WERI-Rb-1 (cell line): ENCODE measurements at regions not wholly inside any gene's neighbourhood (a gene's known extent, or its start where the extent isn't known, plus 50 kb on each side); places are given as distances from the start of the nearest gene placed in this dataset.

Source experiments
- DNase-seq: peaks from one replicate; pipeline ENCODE4 v3.0.0-alpha.2; 2020
- H3K27ac ChIP-seq: fragments of 250-450 bp; sonication (Bioruptor Pico); 2 replicates; pipeline ENCODE4 v1.5.1; 2020; ENCODE audit warnings: mild to moderate bottlenecking, moderate library complexity
- H3K27me3 ChIP-seq: fragments of 250-450 bp; sonication (Bioruptor Pico); 2 replicates; pipeline ENCODE4 v1.5.1; 2021; ENCODE audit warnings: mild to moderate bottlenecking, low read depth, moderate library complexity; ENCODE audit not compliant: insufficient read depth, severe bottlenecking
- H3K36me3 ChIP-seq: fragments of 250-450 bp; sonication (Bioruptor Pico); 2 replicates; pipeline ENCODE4 v1.5.1; 2020; ENCODE audit warnings: mild to moderate bottlenecking, moderate library complexity
- H3K4me3 ChIP-seq: 2 replicates; pipeline ENCODE4 v1.5.1; 2011; ENCODE audit warnings: low read depth, mild to moderate bottlenecking, control low read depth, low read length
- H3K9me3 ChIP-seq: fragments of 250-450 bp; sonication (Bioruptor Pico); 2 replicates; pipeline ENCODE4 v1.5.1; 2021; ENCODE audit warnings: mild to moderate bottlenecking, moderate library complexity; ENCODE audit not compliant: severe bottlenecking
- TF ChIP-seq, protein P1 (sequence below): IDR thresholded peaks from 2 replicates; pipeline ENCODE4 v1.5.1; 2011; ENCODE audit warnings: low read depth, mild to moderate bottlenecking, control low read depth, inconsistent platforms, low read length

DNA sequence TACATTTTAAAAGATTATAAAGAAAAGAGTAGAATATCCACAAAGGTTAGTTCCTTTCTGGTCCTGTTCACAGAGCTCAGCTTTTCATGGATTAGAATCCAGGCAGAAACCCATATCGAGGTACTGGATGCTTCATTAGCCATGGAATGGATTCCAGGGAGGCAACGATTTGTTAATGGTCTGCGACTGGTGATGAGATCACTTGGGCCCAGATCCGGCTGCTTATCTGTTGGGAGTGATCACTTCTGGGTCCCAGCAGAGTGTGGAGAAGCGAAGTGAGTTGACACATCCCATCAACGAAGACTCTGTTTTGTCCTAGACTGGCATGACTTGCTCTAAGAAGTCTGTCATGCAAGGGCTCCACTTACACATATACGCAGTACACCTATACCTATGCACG lies 165.8 kb downstream of the MAF start:
- H3K27me3 ChIP-seq, result peaks cover 76% of the 10 kb centered on the region
- TF ChIP-seq, protein P1, sequence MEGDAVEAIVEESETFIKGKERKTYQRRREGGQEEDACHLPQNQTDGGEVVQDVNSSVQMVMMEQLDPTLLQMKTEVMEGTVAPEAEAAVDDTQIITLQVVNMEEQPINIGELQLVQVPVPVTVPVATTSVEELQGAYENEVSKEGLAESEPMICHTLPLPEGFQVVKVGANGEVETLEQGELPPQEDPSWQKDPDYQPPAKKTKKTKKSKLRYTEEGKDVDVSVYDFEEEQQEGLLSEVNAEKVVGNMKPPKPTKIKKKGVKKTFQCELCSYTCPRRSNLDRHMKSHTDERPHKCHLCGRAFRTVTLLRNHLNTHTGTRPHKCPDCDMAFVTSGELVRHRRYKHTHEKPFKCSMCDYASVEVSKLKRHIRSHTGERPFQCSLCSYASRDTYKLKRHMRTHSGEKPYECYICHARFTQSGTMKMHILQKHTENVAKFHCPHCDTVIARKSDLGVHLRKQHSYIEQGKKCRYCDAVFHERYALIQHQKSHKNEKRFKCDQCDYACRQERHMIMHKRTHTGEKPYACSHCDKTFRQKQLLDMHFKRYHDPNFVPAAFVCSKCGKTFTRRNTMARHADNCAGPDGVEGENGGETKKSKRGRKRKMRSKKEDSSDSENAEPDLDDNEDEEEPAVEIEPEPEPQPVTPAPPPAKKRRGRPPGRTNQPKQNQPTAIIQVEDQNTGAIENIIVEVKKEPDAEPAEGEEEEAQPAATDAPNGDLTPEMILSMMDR, result no peak

DNA sequence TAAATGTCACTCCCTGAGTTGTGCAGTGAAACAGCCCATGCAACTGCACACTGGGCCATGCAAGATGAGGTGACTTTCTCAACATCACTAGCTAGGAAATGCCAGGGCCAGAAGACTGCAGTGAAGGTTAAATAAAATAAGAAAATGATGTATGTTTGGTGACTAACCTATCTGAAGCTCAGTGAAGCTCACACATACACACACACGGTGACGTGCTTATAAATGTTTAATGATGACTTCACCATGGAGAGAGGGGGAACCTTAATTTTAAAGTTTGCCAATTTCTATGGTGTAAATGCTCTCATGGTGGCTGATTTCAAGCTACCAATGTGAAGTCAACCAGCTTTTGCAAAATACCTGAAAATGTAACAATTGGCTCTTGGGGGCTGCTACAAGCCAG lies 166.4 kb downstream of the MAF start:
- TF ChIP-seq, protein P1, result no peak
- no peaks in the 10 kb centered on the region for H3K9me3 ChIP-seq

More for the DNA sequence above, 165.8 kb downstream of the MAF start:
- no peaks in the 10 kb centered on the region for H3K36me3 ChIP-seq
- no peak for DNase-seq
- H3K27ac ChIP-seq, result no peak overlapping the region
- H3K4me3 ChIP-seq, result no peak overlapping the region
- H3K9me3 ChIP-seq, result no peaks in the 10 kb centered on the region

DNA sequence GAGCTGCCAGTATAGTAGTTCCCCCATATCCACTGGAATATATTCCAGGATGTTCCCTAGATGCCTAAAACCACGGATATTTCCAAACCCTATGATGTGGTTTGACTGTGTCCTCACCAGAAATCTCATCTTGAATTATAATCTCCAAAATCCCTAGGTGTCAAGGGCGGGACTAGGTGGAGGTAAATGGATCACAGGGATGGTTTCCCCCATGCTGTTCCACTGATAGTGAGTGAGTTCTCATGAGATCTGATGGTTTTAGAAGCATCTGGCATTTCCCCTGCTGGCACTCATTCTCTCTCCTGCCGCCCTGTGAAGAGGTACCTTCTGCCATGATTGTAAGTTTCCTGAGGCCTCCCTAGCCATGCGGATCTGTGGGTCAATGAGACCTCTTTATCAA lies 168.6 kb downstream of the MAF start:
- no peaks in the 10 kb centered on the region for H3K36me3 ChIP-seq
- TF ChIP-seq, protein P1, result no peak
- H3K27ac ChIP-seq, result no peak overlapping the region
- H3K9me3 ChIP-seq, result no peaks in the 10 kb centered on the region
- no peak for DNase-seq
- H3K4me3 ChIP-seq, result no peak overlapping the region
- peaks cover 69% of the 10 kb centered on the region for H3K27me3 ChIP-seq

More for the DNA sequence above, 166.4 kb downstream of the MAF start:
- Histone ChIP-seq H3K36me3 (no peaks in the 10 kb centered on the region), H3K4me3 (no peak overlapping the region), H3K27ac (no peak overlapping the region), H3K27me3 (peaks cover 79% of the 10 kb centered on the region)
- no peak for DNase-seq

DNA sequence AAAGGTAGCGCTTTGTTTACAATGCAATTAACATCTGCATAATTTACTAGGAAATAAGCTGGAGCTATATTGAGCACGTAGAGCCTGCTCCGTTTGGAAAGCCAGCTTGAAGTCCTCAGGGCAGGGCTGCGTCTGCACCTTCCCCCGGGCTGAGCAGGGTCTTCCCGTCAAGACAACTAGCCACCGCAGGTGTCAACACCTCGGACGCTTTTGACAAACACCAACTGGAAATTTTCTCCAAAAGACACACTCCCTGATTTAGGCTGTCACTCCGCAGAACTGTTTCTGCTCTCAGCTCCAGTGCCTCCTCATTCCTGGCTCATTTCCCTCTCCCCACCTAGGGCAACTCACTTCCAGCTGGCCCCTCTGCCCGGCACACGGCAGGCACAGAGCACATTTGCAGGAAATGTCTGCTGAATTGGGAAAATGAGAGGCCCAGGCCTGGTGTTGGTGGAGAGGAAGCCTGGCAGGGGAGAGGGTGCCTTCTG lies 170.3 kb downstream of the MAF start:
- no peak overlapping the region for H3K27ac ChIP-seq
- DNase-seq, result no peak
- H3K4me3 ChIP-seq, result no peak overlapping the region
- no peaks in the 10 kb centered on the region for H3K9me3 ChIP-seq
- H3K27me3 ChIP-seq, result peaks cover 65% of the 10 kb centered on the region
- TF ChIP-seq, protein P1, result no peak
- H3K36me3 ChIP-seq, result no peaks in the 10 kb centered on the region

DNA sequence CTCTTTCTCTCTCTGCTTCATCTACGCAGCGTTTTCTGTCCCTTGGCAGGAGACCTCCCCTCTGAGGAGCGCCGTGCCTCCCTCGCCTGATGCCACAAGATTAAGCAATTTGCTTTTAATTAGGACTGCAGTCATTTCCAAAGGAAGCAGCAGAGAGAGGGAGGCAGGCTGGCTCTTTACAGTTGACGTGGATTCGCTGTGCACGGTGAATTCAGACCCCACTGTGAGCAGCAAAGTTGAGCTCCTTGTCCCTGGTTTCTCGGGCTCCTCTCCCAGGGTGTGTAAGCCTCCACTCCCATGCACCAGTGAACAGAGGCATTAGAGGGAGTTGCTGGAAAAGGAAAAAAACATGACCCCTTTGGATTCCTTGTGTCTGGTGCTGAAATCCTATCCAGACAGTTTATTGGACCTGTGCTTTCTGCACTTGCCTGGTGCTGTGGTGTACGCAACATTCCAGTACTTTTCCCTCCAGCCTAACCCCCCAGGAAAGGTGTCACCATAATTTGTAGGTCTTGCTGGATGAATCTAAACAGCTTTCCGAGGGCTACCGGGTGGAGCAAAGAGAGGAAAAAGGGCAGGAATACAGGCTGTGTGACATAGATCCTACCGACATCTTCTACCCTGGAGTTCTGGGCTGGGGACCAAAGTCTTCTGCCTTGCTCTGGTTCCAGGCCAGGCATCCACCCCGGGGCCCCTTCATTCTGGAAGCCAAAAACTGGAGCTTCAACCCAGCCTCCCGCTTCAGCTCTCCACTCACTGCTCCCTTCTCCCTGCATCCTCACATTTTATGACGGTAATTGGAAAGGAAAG lies 171.0 kb downstream of the MAF start:
- Histone ChIP-seq H3K36me3 (no peaks in the 10 kb centered on the region), H3K4me3 (no peak overlapping the region), H3K27me3 (peaks cover 62% of the 10 kb centered on the region), H3K9me3 (no peaks in the 10 kb centered on the region), H3K27ac (no peak overlapping the region)
- DNase-seq, result no peak
- TF ChIP-seq, protein P1, result no peak
